ENCODE measurements at regions not wholly inside any gene's neighbourhood (a gene's known extent, or its start where the extent isn't known, plus 50 kb on each side); places are given as distances from the start of the nearest gene placed in this dataset.

DNA sequence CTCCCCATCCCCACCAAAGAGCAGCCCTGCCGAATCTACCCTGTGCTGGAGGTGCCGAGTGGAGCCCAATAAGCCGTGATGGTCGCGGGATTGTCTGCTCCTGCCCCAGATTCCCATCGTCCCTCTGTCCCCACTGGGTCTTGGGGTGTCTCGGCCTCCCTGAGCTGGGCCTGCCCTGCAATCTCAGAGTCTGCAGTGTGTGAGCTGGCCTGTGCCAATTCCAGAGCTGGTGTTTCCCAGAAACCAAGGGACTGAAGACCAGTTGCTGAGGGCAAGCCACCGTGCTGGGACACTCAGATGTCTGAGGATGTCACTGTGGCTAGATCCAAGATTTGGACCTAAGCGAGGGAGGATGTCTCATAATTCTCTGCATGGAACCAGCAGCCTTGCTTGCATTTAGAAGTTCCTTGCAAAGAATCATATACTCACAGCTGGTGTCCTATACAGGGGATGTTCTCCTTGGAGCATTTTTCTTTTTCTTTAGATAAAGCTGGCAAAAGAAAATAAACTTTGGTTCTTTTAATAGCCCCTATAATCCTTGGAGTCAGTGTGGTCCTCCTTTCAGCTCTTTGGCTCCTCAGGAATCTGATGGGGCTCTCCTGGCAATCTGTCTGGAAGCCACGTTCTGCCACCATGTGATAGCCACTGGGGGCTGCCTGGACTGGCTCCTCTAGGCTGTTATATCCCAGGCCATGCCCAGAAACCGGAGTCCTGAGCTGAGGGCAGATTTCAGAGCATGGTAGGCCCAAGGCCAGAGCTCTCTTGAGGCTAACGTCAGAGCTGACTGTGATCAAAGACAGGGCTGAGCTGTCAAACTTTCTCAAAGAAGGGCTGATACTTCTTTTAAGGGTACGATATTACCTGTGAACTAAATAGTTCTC lies 140.1 kb upstream of the HAAO start:
- Histone ChIP-seq H4K20me1 (ENCODE audit: insufficient read depth, low read length) (no peaks in the 10 kb centered on the region), H3K36me3 (ENCODE audit: insufficient read depth, low read length) (no peaks in the 10 kb centered on the region), H3K4me1 (ENCODE audit: insufficient read depth, low read length) (peaks cover 39% of the 10 kb centered on the region), H3K4me2 (ENCODE audit: insufficient read depth, low read length) (no peak overlapping the region), H3K9me3 (ENCODE audit: low read depth, low read length) (no peaks in the 10 kb centered on the region), H3K27me3 (ENCODE audit: insufficient read depth, low read length) (no peaks in the 10 kb centered on the region), H3K4me3 (ENCODE audit: insufficient read depth, low read length) (no peak overlapping the region), H2AFZ (ENCODE audit: low read length) (peak overlapping the region; percentile 17), H3K79me2 (ENCODE audit: insufficient read depth, low read length) (no peaks in the 10 kb centered on the region), H3K27ac (ENCODE audit: low read depth, low read length) (peak overlapping the region; percentile 9)
- TF ChIP-seq, protein P1, sequence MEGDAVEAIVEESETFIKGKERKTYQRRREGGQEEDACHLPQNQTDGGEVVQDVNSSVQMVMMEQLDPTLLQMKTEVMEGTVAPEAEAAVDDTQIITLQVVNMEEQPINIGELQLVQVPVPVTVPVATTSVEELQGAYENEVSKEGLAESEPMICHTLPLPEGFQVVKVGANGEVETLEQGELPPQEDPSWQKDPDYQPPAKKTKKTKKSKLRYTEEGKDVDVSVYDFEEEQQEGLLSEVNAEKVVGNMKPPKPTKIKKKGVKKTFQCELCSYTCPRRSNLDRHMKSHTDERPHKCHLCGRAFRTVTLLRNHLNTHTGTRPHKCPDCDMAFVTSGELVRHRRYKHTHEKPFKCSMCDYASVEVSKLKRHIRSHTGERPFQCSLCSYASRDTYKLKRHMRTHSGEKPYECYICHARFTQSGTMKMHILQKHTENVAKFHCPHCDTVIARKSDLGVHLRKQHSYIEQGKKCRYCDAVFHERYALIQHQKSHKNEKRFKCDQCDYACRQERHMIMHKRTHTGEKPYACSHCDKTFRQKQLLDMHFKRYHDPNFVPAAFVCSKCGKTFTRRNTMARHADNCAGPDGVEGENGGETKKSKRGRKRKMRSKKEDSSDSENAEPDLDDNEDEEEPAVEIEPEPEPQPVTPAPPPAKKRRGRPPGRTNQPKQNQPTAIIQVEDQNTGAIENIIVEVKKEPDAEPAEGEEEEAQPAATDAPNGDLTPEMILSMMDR (IDR thresholded peaks at IDR 0.05; ENCODE audit: extremely low read depth, low read depth, low read length) = no peak
- DNase-seq (ENCODE audit: insufficient read length, low spot score, missing footprints) = no peak

DNA sequence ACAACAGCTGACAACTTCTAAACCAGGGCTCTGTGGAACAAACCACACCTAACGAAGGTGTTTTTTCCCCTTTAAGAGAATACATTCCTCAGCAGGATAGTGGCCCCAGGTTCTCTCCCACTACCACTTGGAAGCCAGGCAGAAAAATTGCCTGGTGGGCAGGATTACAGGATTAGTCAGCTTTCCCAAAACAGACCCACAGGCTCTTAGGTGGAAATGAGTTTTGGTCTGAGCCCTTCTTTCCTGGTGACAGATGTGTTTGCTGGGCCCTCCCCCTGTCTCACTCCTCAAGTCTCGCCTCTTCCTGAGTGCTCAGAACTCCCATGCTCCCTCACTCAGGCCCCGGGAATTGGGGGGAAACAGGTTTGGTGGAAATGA lies 139.4 kb upstream of the HAAO start:
- no peak for DNase-seq (ENCODE audit: insufficient read length, low spot score, missing footprints)
- TF ChIP-seq, protein P1 (IDR thresholded peaks at IDR 0.05; ENCODE audit: extremely low read depth, low read depth, low read length) = no peak
- Histone ChIP-seq H3K4me1 (ENCODE audit: insufficient read depth, low read length) (peaks cover 39% of the 10 kb centered on the region), H3K79me2 (ENCODE audit: insufficient read depth, low read length) (no peaks in the 10 kb centered on the region), H3K9me3 (ENCODE audit: low read depth, low read length) (no peaks in the 10 kb centered on the region), H3K4me3 (ENCODE audit: insufficient read depth, low read length) (no peak overlapping the region), H3K27me3 (ENCODE audit: insufficient read depth, low read length) (no peaks in the 10 kb centered on the region), H2AFZ (ENCODE audit: low read length) (no peak overlapping the region), H3K36me3 (ENCODE audit: insufficient read depth, low read length) (no peaks in the 10 kb centered on the region), H3K27ac (ENCODE audit: low read depth, low read length) (peak overlapping the region; percentile 9), H4K20me1 (ENCODE audit: insufficient read depth, low read length) (no peaks in the 10 kb centered on the region), H3K4me2 (ENCODE audit: insufficient read depth, low read length) (no peak overlapping the region)

DNA sequence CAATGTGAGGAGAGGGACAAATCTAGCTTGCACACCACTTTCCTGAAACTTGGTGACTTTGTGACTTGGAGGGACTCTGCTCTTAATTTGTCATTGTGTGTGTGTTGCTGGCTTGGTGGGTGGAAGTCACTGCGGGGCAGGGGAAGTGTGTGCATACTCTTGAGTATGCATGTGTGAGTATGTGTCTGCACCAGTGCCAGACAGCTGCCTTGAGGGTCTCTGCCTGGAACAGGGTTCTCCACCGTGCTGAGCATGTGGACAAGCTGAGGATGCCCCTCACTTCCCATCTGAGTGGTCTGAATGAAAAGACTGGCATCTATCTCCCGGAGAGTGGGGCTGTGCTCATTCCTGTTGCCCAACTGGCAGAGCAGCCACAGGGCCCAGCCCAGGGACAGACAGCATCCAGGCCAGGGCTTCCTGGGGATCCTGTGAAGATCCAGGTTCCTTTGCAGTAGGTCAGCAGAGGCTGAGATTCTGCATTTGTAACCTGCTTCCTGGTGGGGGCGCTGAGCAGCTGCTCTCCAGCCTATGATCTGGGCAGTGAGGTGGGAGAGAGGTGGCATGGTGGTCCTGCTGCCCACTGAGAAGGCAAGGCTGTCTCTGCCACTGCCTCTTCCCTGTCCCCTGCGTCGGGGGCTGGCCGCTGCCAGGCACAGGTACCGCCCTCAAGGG lies 138.9 kb upstream of the HAAO start:
- no peak for DNase-seq (ENCODE audit: insufficient read length, low spot score, missing footprints)
- H2AFZ ChIP-seq (ENCODE audit: low read length) = peak overlapping the region; percentile 0

More for the DNA sequence above, 138.9 kb upstream of the HAAO start:
- Histone ChIP-seq H3K27ac (ENCODE audit: low read depth, low read length) (peak overlapping the region; percentile 9), H3K27me3 (ENCODE audit: insufficient read depth, low read length) (no peaks in the 10 kb centered on the region), H3K4me3 (ENCODE audit: insufficient read depth, low read length) (no peak overlapping the region), H3K4me1 (ENCODE audit: insufficient read depth, low read length) (peaks cover 38% of the 10 kb centered on the region), H3K36me3 (ENCODE audit: insufficient read depth, low read length) (no peaks in the 10 kb centered on the region), H3K9me3 (ENCODE audit: low read depth, low read length) (no peaks in the 10 kb centered on the region), H3K4me2 (ENCODE audit: insufficient read depth, low read length) (no peak overlapping the region), H3K79me2 (ENCODE audit: insufficient read depth, low read length) (no peaks in the 10 kb centered on the region), H4K20me1 (ENCODE audit: insufficient read depth, low read length) (no peaks in the 10 kb centered on the region)
- TF ChIP-seq, protein P1 (IDR thresholded peaks at IDR 0.05; ENCODE audit: extremely low read depth, low read depth, low read length) = peak; percentile 33

Measured in osteoblast (primary cell).